ENCODE measurements at regions not wholly inside any gene's neighbourhood (a gene's known extent, or its start where the extent isn't known, plus 50 kb on each side); places are given as distances from the start of the nearest gene placed in this dataset.

DNA sequence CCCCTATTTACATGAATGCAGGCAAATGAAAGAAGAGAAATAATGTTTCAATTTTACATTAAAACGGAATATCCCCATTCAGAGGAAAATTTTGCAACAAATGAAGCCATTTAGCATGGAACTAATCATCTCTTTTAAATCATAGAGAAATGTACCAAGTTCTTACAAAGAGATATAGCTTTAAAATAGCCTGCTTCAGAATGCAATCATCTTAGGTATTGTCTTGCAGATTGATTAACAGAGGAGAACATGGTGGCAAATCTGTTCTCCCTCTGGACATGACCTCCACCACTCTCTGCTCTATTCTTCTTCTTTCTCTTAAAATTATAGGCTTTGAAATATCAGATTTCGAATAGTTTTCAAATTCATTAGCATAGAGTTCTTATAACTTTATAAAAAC, 155.7 kb upstream of the DTNBP1 start:
- TF ChIP-seq, protein P1, sequence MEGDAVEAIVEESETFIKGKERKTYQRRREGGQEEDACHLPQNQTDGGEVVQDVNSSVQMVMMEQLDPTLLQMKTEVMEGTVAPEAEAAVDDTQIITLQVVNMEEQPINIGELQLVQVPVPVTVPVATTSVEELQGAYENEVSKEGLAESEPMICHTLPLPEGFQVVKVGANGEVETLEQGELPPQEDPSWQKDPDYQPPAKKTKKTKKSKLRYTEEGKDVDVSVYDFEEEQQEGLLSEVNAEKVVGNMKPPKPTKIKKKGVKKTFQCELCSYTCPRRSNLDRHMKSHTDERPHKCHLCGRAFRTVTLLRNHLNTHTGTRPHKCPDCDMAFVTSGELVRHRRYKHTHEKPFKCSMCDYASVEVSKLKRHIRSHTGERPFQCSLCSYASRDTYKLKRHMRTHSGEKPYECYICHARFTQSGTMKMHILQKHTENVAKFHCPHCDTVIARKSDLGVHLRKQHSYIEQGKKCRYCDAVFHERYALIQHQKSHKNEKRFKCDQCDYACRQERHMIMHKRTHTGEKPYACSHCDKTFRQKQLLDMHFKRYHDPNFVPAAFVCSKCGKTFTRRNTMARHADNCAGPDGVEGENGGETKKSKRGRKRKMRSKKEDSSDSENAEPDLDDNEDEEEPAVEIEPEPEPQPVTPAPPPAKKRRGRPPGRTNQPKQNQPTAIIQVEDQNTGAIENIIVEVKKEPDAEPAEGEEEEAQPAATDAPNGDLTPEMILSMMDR (conservative IDR thresholded peaks at IDR 0.05; ENCODE audit: low read depth in 2 of 2): no peak
- TF ChIP-seq POLR2AphosphoS5 (IDR thresholded peaks at IDR 0.05; ENCODE audit: low read depth): no peak
- TF ChIP-seq, protein P2, sequence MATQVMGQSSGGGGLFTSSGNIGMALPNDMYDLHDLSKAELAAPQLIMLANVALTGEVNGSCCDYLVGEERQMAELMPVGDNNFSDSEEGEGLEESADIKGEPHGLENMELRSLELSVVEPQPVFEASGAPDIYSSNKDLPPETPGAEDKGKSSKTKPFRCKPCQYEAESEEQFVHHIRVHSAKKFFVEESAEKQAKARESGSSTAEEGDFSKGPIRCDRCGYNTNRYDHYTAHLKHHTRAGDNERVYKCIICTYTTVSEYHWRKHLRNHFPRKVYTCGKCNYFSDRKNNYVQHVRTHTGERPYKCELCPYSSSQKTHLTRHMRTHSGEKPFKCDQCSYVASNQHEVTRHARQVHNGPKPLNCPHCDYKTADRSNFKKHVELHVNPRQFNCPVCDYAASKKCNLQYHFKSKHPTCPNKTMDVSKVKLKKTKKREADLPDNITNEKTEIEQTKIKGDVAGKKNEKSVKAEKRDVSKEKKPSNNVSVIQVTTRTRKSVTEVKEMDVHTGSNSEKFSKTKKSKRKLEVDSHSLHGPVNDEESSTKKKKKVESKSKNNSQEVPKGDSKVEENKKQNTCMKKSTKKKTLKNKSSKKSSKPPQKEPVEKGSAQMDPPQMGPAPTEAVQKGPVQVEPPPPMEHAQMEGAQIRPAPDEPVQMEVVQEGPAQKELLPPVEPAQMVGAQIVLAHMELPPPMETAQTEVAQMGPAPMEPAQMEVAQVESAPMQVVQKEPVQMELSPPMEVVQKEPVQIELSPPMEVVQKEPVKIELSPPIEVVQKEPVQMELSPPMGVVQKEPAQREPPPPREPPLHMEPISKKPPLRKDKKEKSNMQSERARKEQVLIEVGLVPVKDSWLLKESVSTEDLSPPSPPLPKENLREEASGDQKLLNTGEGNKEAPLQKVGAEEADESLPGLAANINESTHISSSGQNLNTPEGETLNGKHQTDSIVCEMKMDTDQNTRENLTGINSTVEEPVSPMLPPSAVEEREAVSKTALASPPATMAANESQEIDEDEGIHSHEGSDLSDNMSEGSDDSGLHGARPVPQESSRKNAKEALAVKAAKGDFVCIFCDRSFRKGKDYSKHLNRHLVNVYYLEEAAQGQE (IDR thresholded peaks at IDR 0.05; ENCODE audit: unreplicated experiment): no peak
- TF ChIP-seq NANOG (IDR thresholded peaks at IDR 0.05; ENCODE audit: borderline replicate concordance): no peak
- TF ChIP-seq EZH2phosphoT487 (IDR thresholded peaks at IDR 0.05; ENCODE audit: unreplicated experiment): no peak
- TF ChIP-seq STAT1 (IDR thresholded peaks at IDR 0.05; ENCODE audit: unreplicated experiment): no peak
- TF ChIP-seq, protein P3, sequence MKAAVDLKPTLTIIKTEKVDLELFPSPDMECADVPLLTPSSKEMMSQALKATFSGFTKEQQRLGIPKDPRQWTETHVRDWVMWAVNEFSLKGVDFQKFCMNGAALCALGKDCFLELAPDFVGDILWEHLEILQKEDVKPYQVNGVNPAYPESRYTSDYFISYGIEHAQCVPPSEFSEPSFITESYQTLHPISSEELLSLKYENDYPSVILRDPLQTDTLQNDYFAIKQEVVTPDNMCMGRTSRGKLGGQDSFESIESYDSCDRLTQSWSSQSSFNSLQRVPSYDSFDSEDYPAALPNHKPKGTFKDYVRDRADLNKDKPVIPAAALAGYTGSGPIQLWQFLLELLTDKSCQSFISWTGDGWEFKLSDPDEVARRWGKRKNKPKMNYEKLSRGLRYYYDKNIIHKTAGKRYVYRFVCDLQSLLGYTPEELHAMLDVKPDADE (IDR thresholded peaks at IDR 0.05): no peak
